GM12864 (cell line): ENCODE measurements at regions not wholly inside any gene's neighbourhood (a gene's known extent, or its start where the extent isn't known, plus 50 kb on each side); places are given as distances from the start of the nearest gene placed in this dataset.
A peak's percentile ranks its signal among the peaks of the same experiment; 100 is the strongest.

Experiments used
- DNase-seq: peaks from one replicate; pipeline ENCODE4 v3.0.0-alpha.2; 2011; ENCODE audit warnings: low read depth
- H3K4me3 ChIP-seq: 2 replicates; pipeline ENCODE4 v1.5.1; 2011; ENCODE audit warnings: mild to moderate bottlenecking, low read depth, low read length, control low read depth
- CTCF ChIP-seq: IDR thresholded peaks from 2 replicates; pipeline ENCODE4 v1.5.1; 2011; ENCODE audit warnings: low read depth, mild to moderate bottlenecking, moderate library complexity, low read length, control low read depth, inconsistent platforms; ENCODE audit errors: missing control alignments

DNA sequence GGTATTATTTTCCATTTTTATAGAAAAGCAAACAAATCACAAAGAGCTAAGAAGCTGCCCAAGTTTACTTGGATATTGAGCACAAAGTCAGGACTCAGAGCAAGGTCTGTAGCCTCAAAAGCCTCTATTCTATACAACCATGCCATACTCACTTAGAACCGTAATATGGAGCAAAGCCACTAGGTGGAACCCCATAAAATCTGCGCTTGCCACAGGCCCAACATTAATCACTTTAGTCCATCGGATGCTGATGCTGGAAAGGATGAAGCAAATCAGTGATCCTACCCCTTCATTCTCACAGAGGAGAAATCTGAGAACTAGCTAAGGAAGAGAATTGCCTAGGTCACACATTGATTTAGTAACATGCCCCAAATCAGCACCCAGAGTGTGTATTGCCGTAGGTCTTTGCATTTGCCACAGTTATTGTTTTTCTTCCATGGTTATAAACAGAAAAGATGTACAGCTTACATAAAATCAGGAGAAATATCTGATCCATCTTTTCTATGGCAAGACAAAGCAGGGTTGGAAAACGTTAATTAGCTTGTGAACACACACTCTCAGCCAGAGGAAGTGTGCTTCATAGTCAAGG is 56.7 kb upstream of the RAB38 start:
- DNase-seq, result peak; percentile 4
- TF ChIP-seq CTCF, result peak; percentile 67
- no peak overlapping the region for H3K4me3 ChIP-seq

DNA sequence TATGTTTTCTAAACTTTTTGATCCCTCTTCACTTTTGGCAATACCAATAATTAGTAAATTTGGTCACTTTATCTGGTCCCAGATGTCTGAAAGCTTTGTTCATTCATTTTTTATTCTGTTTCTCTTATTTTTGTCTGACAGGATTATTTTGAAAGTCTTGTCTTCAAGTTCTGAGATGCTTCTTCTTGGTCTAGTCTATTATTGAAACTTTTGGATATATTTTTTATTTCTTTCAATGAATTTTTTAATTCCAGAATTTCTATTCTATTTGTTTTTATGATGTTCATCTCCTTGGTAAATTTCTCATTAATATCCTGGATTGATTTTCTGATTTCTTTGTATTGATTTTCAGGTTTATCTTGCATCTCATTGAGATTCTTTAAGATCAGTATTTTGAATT is 54.1 kb upstream of the RAB38 start:
- no peak for TF ChIP-seq CTCF
- DNase-seq, result no peak
- no peak overlapping the region for H3K4me3 ChIP-seq
